ENCODE measurements at regions not wholly inside any gene's neighbourhood (a gene's known extent, or its start where the extent isn't known, plus 50 kb on each side); places are given as distances from the start of the nearest gene placed in this dataset.

DNA sequence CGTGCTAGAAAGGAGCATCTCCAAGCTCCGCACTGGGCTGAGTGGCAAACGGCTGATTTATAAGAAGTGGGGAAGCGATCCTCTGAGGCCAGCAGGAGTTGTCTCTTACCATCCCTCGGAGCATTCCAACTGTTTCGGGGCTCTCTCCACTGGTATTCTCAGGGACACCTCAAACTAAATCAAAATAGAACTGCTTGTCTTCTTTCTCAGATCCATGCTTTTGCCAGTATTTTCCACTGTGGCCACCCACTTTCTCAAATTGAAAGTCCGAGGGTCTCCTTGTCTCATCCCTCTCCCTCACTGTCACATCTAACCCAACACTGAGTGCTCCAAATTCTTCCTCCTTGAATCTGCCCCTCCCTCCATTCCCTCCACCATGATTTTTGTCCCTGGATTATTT lies 83.2 kb upstream of the LEP start:
- ATAC-seq (no peak), FAIRE-seq (no peak), DNase-seq (ENCODE audit: low read depth, low spot score) (no peak)
- RAD21 ChIA-PET (ENCODE audit: unreplicated experiment): no interaction called here
- Histone ChIP-seq H3K4me2 (ENCODE audit: control insufficient read depth, insufficient read depth) (no peak overlapping the region), H3K27me3 (replicated peaks in 1 of 2; ENCODE audit: control insufficient read depth in 2 of 2, insufficient read depth in 2 of 2, low read length in 1 of 2) (peaks cover 2 to 6% of the 10 kb centered on the region in 2 experiments), H3K27ac (ENCODE audit: control insufficient read depth, insufficient read depth) (no peak overlapping the region), H3K9me3 (replicated peaks; ENCODE audit: control insufficient read depth, insufficient read depth, low read length) (no peaks in the 10 kb centered on the region), H4K20me1 (ENCODE audit: control insufficient read depth, insufficient read depth) (no peaks in the 10 kb centered on the region), H3K9ac (ENCODE audit: control insufficient read depth, insufficient read depth, low read length) (no peak overlapping the region), H2AFZ (ENCODE audit: control insufficient read depth, low read depth, low read length) (no peak overlapping the region), H3K4me3 (no peak overlapping the region), H3K79me2 (ENCODE audit: control insufficient read depth, insufficient read depth, low read length) (no peaks in the 10 kb centered on the region), H3K4me1 (ENCODE audit: control insufficient read depth, insufficient read depth, low read length) (no peaks in the 10 kb centered on the region), H3K36me3 (ENCODE audit: control insufficient read depth in 2 of 2, insufficient read depth in 2 of 2, low read length in 1 of 2) (no peaks in the 10 kb centered on the region)
- POLR2A ChIA-PET: no interaction called here
- intact Hi-C loops (cut with micrococcal nuclease; ENCODE audit: unreplicated experiment): no loop called here
- no peak for TF ChIP-seq ZNF217 (IDR thresholded peaks at IDR 0.05)
- no peak for TF ChIP-seq NFXL1 (IDR thresholded peaks at IDR 0.05; ENCODE audit: borderline replicate concordance)
- TF ChIP-seq HCFC1 (IDR thresholded peaks at IDR 0.05; ENCODE audit: low read length): no peak
- TF ChIP-seq CHD1 (IDR thresholded peaks at IDR 0.05; ENCODE audit: low read depth, low read length): no peak
- no peak for TF ChIP-seq MYC (IDR thresholded peaks at IDR 0.05; ENCODE audit: insufficient read depth, insufficient read length, insufficient replicate concordance, low read length, severe bottlenecking)
- no peak for TF ChIP-seq FOS (IDR thresholded peaks at IDR 0.05; ENCODE audit: borderline replicate concordance, extremely low read depth, insufficient read length)
- WGBS (ENCODE audit: insufficient coverage, insufficient replicate concordance, low lambda C conversion rate, missing lambda C conversion rate): 43% methylated on average over 7 of the region's 7 CpGs
- SMC1A ChIA-PET (ENCODE audit: uncharacterized antibody, unreplicated experiment): interaction anchor here (1.2 kb wide), 1 partner anchor 52 kb away, joined by 3 read pairs; no protein-coding TSS in a partner anchor
- CTCF ChIA-PET: no interaction called here
- in situ Hi-C loops (cut with MboI): no loop called here
- BruUV-seq (replicated peaks): no TSS peak

DNA sequence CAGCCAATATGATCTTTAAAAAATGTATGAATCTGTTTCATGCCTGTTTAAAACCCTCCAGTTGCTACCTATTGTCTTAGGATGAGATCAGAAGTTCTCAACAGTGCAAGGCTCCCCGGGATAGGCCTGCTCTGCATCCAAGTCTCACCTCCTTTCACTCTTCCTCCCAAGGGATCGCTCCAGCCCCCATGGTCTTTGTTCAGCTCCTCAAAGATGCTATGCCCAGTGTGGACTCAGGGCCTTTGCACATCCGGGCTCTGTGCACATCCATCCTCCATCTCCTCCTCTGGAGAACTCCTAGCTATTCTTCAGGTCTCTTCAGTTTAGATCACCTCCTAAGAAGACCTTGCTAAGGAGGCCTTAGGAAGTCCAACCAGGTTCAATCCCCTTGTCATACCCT lies 82.7 kb upstream of the LEP start:
- intact Hi-C loops (cut with micrococcal nuclease; ENCODE audit: unreplicated experiment) (no loop called here), in situ Hi-C loops (cut with MboI) (no loop called here)
- no peak for FAIRE-seq
- Histone ChIP-seq H3K27ac (ENCODE audit: control insufficient read depth, insufficient read depth) (no peak overlapping the region), H2AFZ (ENCODE audit: control insufficient read depth, low read depth, low read length) (no peak overlapping the region), H3K9ac (ENCODE audit: control insufficient read depth, insufficient read depth, low read length) (no peak overlapping the region), H3K4me3 (no peak overlapping the region), H3K27me3 (replicated peaks in 1 of 2; ENCODE audit: control insufficient read depth in 2 of 2, insufficient read depth in 2 of 2, low read length in 1 of 2) (peaks cover 2 to 6% of the 10 kb centered on the region in 2 experiments), H3K9me3 (replicated peaks; ENCODE audit: control insufficient read depth, insufficient read depth, low read length) (no peaks in the 10 kb centered on the region), H3K79me2 (ENCODE audit: control insufficient read depth, insufficient read depth, low read length) (no peaks in the 10 kb centered on the region), H3K36me3 (ENCODE audit: control insufficient read depth in 2 of 2, insufficient read depth in 2 of 2, low read length in 1 of 2) (no peaks in the 10 kb centered on the region), H3K4me2 (ENCODE audit: control insufficient read depth, insufficient read depth) (no peak overlapping the region), H4K20me1 (ENCODE audit: control insufficient read depth, insufficient read depth) (no peaks in the 10 kb centered on the region), H3K4me1 (ENCODE audit: control insufficient read depth, insufficient read depth, low read length) (no peaks in the 10 kb centered on the region)
- SMC1A ChIA-PET (ENCODE audit: uncharacterized antibody, unreplicated experiment): no interaction called here
- CTCF ChIA-PET: no interaction called here
- TF ChIP-seq MEF2A (IDR thresholded peaks at IDR 0.05; ENCODE audit: insufficient read depth, low read depth, low read length) (no peak), TBL1XR1 (IDR thresholded peaks at IDR 0.05; ENCODE audit: low read depth, low read length) (no peak), CREM (IDR thresholded peaks at IDR 0.05; ENCODE audit: low read depth) (no peak), SIN3A (IDR thresholded peaks at IDR 0.05; ENCODE audit: low read depth, low read length) (no peak), ZNF207 (IDR thresholded peaks at IDR 0.05; ENCODE audit: borderline replicate concordance) (no peak), NBN (IDR thresholded peaks at IDR 0.05) (no peak), POLR2AphosphoS5 (IDR thresholded peaks at IDR 0.05; ENCODE audit: low read length) (no peak), CHD2 (IDR thresholded peaks at IDR 0.05; ENCODE audit: borderline replicate concordance, low read depth, low read length) (no peak), HSF1 (IDR thresholded peaks at IDR 0.05; ENCODE audit: low read depth, low read length) (no peak)
- POLR2A ChIA-PET: no interaction called here
- RAD21 ChIA-PET (ENCODE audit: unreplicated experiment): no interaction called here
- no peak for DNase-seq (ENCODE audit: low read depth, low spot score)
- WGBS (ENCODE audit: insufficient coverage, insufficient replicate concordance, low lambda C conversion rate, missing lambda C conversion rate): 14% methylated on average over 3 of the region's 3 CpGs
- no peak for ATAC-seq
- no TSS peak for BruUV-seq (replicated peaks)
